Choroid plexus epithelial cell (primary cell): ENCODE measurements at regions not wholly inside any gene's neighbourhood (a gene's known extent, or its start where the extent isn't known, plus 50 kb on each side); places are given as distances from the start of the nearest gene placed in this dataset.
"Not testable (repeated sequence)": the region's sequence is repeated elsewhere in the genome, so short reads cannot be mapped to it uniquely, and the experiment has no call there.

ENCODE experiments used
- DNase-seq: peaks from one replicate; pipeline ENCODE4 v3.0.0-alpha.2; 2010; ENCODE audit warnings: low read depth
- H3K4me3 ChIP-seq: 2 replicates; pipeline ENCODE4 v1.5.1; 2011; ENCODE audit warnings: low read depth, mild to moderate bottlenecking, control low read depth, low read length, moderate library complexity
- TF ChIP-seq, protein P1 (sequence below): conservative IDR thresholded peaks from 2 replicates; pipeline ENCODE4 v1.5.1; 2011; ENCODE audit warnings: low read depth, mild to moderate bottlenecking, control low read depth, inconsistent platforms, low read length, moderate library complexity

DNA sequence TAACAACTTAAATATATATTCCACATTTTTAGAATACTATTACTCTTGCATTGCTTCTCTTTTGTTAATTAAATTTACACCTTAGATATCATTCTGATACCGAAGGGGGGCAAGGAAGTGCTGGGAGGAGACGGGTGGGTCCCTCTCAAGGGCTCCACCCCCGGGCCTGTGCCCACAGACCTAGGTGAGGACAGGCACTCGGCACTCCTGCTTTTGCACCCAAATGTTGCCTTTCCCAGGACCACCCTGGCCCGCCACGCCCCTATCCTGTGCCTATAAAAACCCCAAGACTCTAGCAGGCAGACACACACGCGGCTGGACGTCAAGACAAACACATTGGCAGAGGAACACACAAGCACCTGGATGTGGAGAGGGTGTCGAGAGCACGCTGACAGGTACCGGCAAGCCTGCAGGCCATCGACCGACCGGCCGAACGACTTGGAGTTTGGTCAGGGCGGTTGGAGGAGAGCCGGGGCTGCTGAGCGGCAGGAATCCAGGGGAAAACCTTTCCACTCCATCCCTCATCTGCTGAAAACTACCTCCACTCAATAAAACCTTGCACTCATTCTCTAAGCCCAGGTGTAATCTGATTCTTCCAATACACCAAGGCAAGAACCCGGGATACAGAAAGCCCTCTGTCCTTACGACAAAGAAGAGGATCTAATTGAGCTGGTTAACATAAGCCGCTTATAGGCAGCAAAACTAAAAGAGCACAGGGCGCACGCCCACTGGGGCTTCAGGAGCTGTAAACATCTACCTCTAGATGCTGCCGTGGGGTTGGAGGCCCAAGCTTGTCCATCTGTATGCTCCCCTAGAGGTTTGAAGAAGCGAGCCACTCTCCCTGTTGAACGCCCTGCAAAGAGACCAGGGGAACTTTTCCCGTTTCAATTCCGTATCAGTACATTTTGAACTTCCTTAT, 197.4 kb upstream of the PRSS16 start:
- TF ChIP-seq, protein P1, sequence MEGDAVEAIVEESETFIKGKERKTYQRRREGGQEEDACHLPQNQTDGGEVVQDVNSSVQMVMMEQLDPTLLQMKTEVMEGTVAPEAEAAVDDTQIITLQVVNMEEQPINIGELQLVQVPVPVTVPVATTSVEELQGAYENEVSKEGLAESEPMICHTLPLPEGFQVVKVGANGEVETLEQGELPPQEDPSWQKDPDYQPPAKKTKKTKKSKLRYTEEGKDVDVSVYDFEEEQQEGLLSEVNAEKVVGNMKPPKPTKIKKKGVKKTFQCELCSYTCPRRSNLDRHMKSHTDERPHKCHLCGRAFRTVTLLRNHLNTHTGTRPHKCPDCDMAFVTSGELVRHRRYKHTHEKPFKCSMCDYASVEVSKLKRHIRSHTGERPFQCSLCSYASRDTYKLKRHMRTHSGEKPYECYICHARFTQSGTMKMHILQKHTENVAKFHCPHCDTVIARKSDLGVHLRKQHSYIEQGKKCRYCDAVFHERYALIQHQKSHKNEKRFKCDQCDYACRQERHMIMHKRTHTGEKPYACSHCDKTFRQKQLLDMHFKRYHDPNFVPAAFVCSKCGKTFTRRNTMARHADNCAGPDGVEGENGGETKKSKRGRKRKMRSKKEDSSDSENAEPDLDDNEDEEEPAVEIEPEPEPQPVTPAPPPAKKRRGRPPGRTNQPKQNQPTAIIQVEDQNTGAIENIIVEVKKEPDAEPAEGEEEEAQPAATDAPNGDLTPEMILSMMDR: no peak
- no peak overlapping the region for H3K4me3 ChIP-seq
- DNase-seq: no peak

- DNase-seq, H3K4me3 ChIP-seq: not testable (repeated sequence)
Measured at GRCh38 chr6:27052082-27052730, 195.3 kb upstream of the PRSS16 start.

- DNase-seq: no peak
- no peak overlapping the region for H3K4me3 ChIP-seq
- TF ChIP-seq, protein P1: no peak
Measured at GRCh38 chr6:27052731-27053082, 194.8 kb upstream of the PRSS16 start.

- TF ChIP-seq, protein P1: no peak
- DNase-seq: no peak
- no peak overlapping the region for H3K4me3 ChIP-seq
Measured at GRCh38 chr6:27053738-27054137, 193.8 kb upstream of the PRSS16 start.

DNA sequence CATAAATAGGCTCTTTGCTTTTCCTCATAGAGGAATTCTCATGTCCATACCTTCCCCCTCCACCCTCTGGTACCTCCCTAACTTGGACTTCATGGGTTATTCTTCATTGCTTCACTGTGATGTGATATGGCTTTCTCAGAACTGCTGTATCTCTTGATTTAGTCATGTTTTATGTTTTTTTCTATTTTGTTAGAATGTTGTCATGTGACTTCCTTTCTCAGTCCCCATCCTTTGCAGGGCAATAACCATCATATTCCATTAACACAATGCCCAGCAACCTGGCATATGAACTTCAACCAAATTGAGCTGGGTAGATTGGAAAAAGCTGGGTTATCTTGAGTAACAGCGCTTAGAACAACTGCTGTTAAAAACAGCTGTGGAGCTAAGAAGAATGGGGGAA, 190.9 kb upstream of the PRSS16 start:
- H3K4me3 ChIP-seq: no peak overlapping the region
- TF ChIP-seq, protein P1: no peak
- no peak for DNase-seq

DNA sequence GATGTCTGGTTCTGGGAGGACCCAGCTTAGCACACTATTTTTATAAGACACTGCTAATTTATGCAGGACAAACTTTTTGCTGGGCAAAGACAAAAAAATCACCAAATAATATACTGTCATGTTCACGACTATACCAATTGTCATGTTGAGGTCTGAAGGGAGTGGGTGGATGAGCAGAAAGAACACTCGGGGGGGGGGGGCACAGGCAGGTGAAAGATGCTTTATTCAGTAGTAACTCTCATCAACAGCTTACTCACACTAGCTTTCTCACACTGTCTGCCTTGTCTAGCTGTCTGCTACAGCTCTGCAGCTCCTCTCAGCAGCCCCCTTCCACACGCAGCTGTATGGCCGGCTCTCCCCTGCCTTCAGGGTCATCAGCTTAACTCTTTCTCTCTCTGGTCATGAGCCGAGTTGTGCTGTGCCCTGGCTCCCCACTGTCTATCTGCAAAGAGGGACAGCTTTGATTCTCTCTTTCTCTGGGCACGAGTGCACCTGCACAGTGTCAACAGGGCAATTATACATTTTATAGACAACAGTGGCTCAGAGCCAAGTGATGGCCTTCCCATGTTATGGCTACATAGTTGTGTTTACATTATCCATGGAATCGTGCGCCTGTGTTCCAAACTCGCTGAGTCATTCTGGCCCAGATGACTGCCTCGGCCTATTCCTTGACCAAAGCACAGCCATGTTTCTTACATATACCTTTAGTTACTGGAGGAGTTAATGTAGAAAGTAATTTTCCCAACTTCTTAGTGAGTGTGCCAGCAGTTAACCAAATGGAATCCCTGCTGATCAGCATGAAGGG, 187.7 kb upstream of the PRSS16 start:
- DNase-seq: no peak
- no peak overlapping the region for H3K4me3 ChIP-seq
- TF ChIP-seq, protein P1: no peak
